H1 (cell line): ENCODE measurements at regions not wholly inside any gene's neighbourhood (a gene's known extent, or its start where the extent isn't known, plus 50 kb on each side); places are given as distances from the start of the nearest gene placed in this dataset.
A peak's percentile ranks its signal among the peaks of the same experiment; 100 is the strongest.

Source experiments
- CTCF ChIA-PET: fragments of 300-600 bp; sonication (Branson Sonifier 250); formaldehyde crosslinking; loops from one replicate; lab custom pipeline; 2021; ENCODE audit not compliant: partially characterized antibody; lab: Charles Lee
- POLR2A ChIA-PET: fragments of 300-600 bp; sonication (Branson Sonifier 250); formaldehyde crosslinking; loops from one replicate; lab custom pipeline; 2021; ENCODE audit warnings: inconsistent platforms; ENCODE audit not compliant: partially characterized antibody; lab: Charles Lee
- DNase-seq, 2 experiments: peaks; one replicate each; pipeline versions ENCODE4 v3.0.0 to v3.0.0-alpha.2; 2010 to 2022; ENCODE audit warnings: low spot score in 2 of 2, low read depth in 1 of 2, mixed read lengths in 1 of 2
- FAIRE-seq: peaks from 2 replicates; lab custom pipeline; 2011; peaks lifted over from hg19 to GRCh38; lab: Jason Lieb, UNC
- H2AFZ ChIP-seq: 2 replicates; pipeline ENCODE4 v1.8.1; 2012; ENCODE audit warnings: low read length, inconsistent platforms
- H2AK5ac ChIP-seq: 2 replicates; pipeline ENCODE4 v1.6.1; 2013; ENCODE audit warnings: low read depth, low read length
- H2BK120ac ChIP-seq: replicated peaks from 2 replicates; pipeline ENCODE3; 2013; ENCODE audit warnings: low read depth, low read length, inconsistent platforms
- H2BK12ac ChIP-seq: 2 replicates; pipeline ENCODE4 v1.6.1; 2013; ENCODE audit warnings: low read depth, low read length
- H2BK15ac ChIP-seq: 2 replicates; pipeline ENCODE4 v1.6.1; 2013; ENCODE audit warnings: low read length
- H2BK20ac ChIP-seq: 2 replicates; pipeline ENCODE4 v1.6.1; 2013; ENCODE audit warnings: low read length
- H2BK5ac ChIP-seq: 2 replicates; pipeline ENCODE4 v1.6.1; 2013; ENCODE audit warnings: low read depth, low read length
- H3K14ac ChIP-seq: 2 replicates; pipeline ENCODE4 v1.6.1; 2013; ENCODE audit warnings: inconsistent platforms; ENCODE audit not compliant: insufficient read length
- H3K18ac ChIP-seq: 2 replicates; pipeline ENCODE4 v1.6.1; 2013; ENCODE audit warnings: low read length; ENCODE audit errors: extremely low read depth
- H3K23ac ChIP-seq: 2 replicates; pipeline ENCODE4 v1.6.1; 2013; ENCODE audit warnings: inconsistent platforms; ENCODE audit not compliant: insufficient read length
- H3K23me2 ChIP-seq: 2 replicates; pipeline ENCODE4 v1.6.1; 2013; ENCODE audit warnings: low read depth, low read length
- H3K27ac ChIP-seq: 2 replicates; pipeline ENCODE4 v1.6.1; 2011; ENCODE audit warnings: low read depth, low read length, inconsistent platforms
- H3K27me3 ChIP-seq, 4 experiments: replicated peaks in 1 of 4; 1 replicate in 1 of 4; 2 replicates in 3 of 4; pipeline versions ENCODE4 v1.6.1 to v1.8.1; 2011 to 2013; ENCODE audit warnings: low read length in 3 of 4, mild to moderate bottlenecking in 3 of 4, inconsistent platforms in 2 of 4, mixed read lengths in 2 of 4, moderate library complexity in 1 of 4; ENCODE audit not compliant: control insufficient read depth in 3 of 4, insufficient read depth in 3 of 4; ENCODE audit errors: extremely low read depth in 1 of 4
- H3K36me3 ChIP-seq, 4 experiments: 2 replicates each; pipeline versions ENCODE4 v1.6.1 to v1.8.1; 2011 to 2013; ENCODE audit warnings: mild to moderate bottlenecking in 4 of 4, low read length in 3 of 4, moderate library complexity in 2 of 4, control low read depth in 1 of 4, inconsistent platforms in 1 of 4; ENCODE audit not compliant: insufficient read depth in 4 of 4, control insufficient read depth in 2 of 4
- H3K4ac ChIP-seq: replicated peaks from 2 replicates; pipeline ENCODE3; 2013; ENCODE audit warnings: low read length, low read depth, mixed read lengths, inconsistent platforms; ENCODE audit not compliant: insufficient read length
- H3K4me1 ChIP-seq, 4 experiments: replicated peaks in 1 of 4; 1 replicate in 1 of 4; 2 replicates in 3 of 4; pipeline versions ENCODE4 v1.6.1 to v1.8.1; 2011 to 2013; ENCODE audit warnings: low read length in 3 of 4, inconsistent platforms in 2 of 4, mixed read lengths in 1 of 4; ENCODE audit not compliant: insufficient read depth in 4 of 4, control insufficient read depth in 3 of 4
- H3K4me2 ChIP-seq, 2 experiments: 2 replicates each; pipeline versions ENCODE4 v1.6.1 to v1.8.1; 2011 to 2013; ENCODE audit warnings: low read depth in 2 of 2, low read length in 2 of 2, control low read depth in 1 of 2, inconsistent platforms in 1 of 2, mild to moderate bottlenecking in 1 of 2; ENCODE audit not compliant: insufficient read depth in 1 of 2
- H3K4me3 ChIP-seq, 4 experiments: fragments of 200-600, 300-600 bp in 1 of 4; sonication (generic), shearing (Covaris generic), sonication (Bioruptor Twin) in 1 of 4; 2 replicates each; pipeline versions ENCODE4 v1.5.1 to v1.8.1; 2011 to 2016; ENCODE audit warnings: low read length in 4 of 4, low read depth in 3 of 4, control low read depth in 2 of 4, inconsistent platforms in 2 of 4, mild to moderate bottlenecking in 2 of 4, mixed read lengths in 1 of 4, moderate library complexity in 1 of 4; ENCODE audit not compliant: insufficient read depth in 2 of 4; ENCODE audit errors: extremely low read depth in 1 of 4
- H3K56ac ChIP-seq: replicated peaks from 2 replicates; pipeline ENCODE3; 2013; ENCODE audit warnings: low read depth, mild to moderate bottlenecking, mixed read lengths, low read length, inconsistent platforms; ENCODE audit not compliant: insufficient read length
- H3K79me1 ChIP-seq: 2 replicates; pipeline ENCODE4 v1.6.1; 2013; ENCODE audit warnings: low read depth, low read length, control low read depth
- H3K79me2 ChIP-seq, 2 experiments: 2 replicates each; pipeline versions ENCODE4 v1.6.1 to v1.8.1; 2012 to 2013; ENCODE audit warnings: low read length in 2 of 2, mild to moderate bottlenecking in 2 of 2, inconsistent platforms in 1 of 2; ENCODE audit not compliant: insufficient read depth in 2 of 2, control insufficient read depth in 1 of 2
- H3K9ac ChIP-seq, 4 experiments: replicated peaks in 1 of 4; 1 replicate in 1 of 4; 2 replicates in 3 of 4; pipeline versions ENCODE4 v1.6.1 to v1.8.1; 2011 to 2013; ENCODE audit warnings: low read depth in 3 of 4, low read length in 3 of 4, control low read depth in 2 of 4, mild to moderate bottlenecking in 2 of 4, moderate library complexity in 2 of 4, inconsistent platforms in 1 of 4; ENCODE audit errors: extremely low read depth in 1 of 4
- H3K9me3 ChIP-seq, 2 experiments: 2 replicates each; pipeline versions ENCODE4 v1.6.1 to v1.8.1; 2012 to 2013; ENCODE audit warnings: mild to moderate bottlenecking in 2 of 2, moderate library complexity in 2 of 2, control low read depth in 1 of 2, inconsistent platforms in 1 of 2, low read depth in 1 of 2, low read length in 1 of 2, mixed read lengths in 1 of 2; ENCODE audit not compliant: insufficient read depth in 2 of 2
- H4K20me1 ChIP-seq, 2 experiments: replicated peaks in 1 of 2; 2 replicates each; pipeline versions ENCODE3 to v1.8.1; 2011 to 2013; ENCODE audit warnings: inconsistent platforms in 2 of 2, low read length in 2 of 2, mild to moderate bottlenecking in 1 of 2; ENCODE audit not compliant: insufficient read depth in 2 of 2, control insufficient read depth in 1 of 2
- H4K5ac ChIP-seq: 2 replicates; pipeline ENCODE4 v1.6.1; 2013; ENCODE audit warnings: low read length, low read depth, mixed read lengths, inconsistent platforms; ENCODE audit not compliant: insufficient read length
- H4K8ac ChIP-seq: 2 replicates; pipeline ENCODE4 v1.8.0; 2013; ENCODE audit warnings: mild to moderate bottlenecking, moderate library complexity, low read length, inconsistent platforms; ENCODE audit not compliant: insufficient read depth; ENCODE audit errors: extremely low read depth
- H4K91ac ChIP-seq: replicated peaks from 2 replicates; pipeline ENCODE3; 2013; ENCODE audit warnings: low read length, mixed read lengths, inconsistent platforms; ENCODE audit not compliant: insufficient read length
- BACH1 ChIP-seq: IDR thresholded peaks from 2 replicates; pipeline ENCODE4 v1.6.1; 2012; ENCODE audit warnings: low read length, improper control_type of control experiment
- EP300 ChIP-seq, 2 experiments: IDR thresholded peaks; 1 replicate in 1 of 2; 2 replicates in 1 of 2; pipeline ENCODE4 v1.6.1; 2011 to 2012; ENCODE audit warnings: low read depth in 2 of 2, low read length in 2 of 2, mild to moderate bottlenecking in 2 of 2, borderline replicate concordance in 1 of 2, inconsistent platforms in 1 of 2, moderate library complexity in 1 of 2
- KDM4A ChIP-seq: IDR thresholded peaks from one replicate; pipeline ENCODE4 v1.7.1; 2012; ENCODE audit warnings: low read depth, mild to moderate bottlenecking, moderate library complexity, low read length, inconsistent platforms; ENCODE audit not compliant: severe bottlenecking
- MAFK ChIP-seq: IDR thresholded peaks from 2 replicates; pipeline ENCODE4 v1.6.1; 2012; ENCODE audit warnings: low read depth, mild to moderate bottlenecking, improper control_type of control experiment, low read length
- PHF8 ChIP-seq: fragments of 200-600 bp; sonication (generic); conservative IDR thresholded peaks from 2 replicates; pipeline ENCODE4 v1.7.1; 2012; ENCODE audit warnings: low read depth, mild to moderate bottlenecking, inconsistent platforms, low read length, moderate library complexity
- POU5F1 ChIP-seq: IDR thresholded peaks from 2 replicates; pipeline ENCODE4 v1.6.1; 2011; ENCODE audit warnings: low read depth, mild to moderate bottlenecking, low read length, moderate library complexity
- SP1 ChIP-seq: IDR thresholded peaks from 2 replicates; pipeline ENCODE4 v1.6.1; 2011; ENCODE audit warnings: low read depth, low read length
- SUZ12 ChIP-seq: fragments of 200-600 bp; sonication (generic); IDR thresholded peaks from 2 replicates; pipeline ENCODE4 v1.6.1; 2012; ENCODE audit warnings: mild to moderate bottlenecking, inconsistent platforms, low read length, moderate library complexity, mixed read lengths
- WGBS, 2 experiments: shearing (Covaris generic) in 1 of 2; methylation state at CpG; one replicate each; pipeline versions ENCODE4 v1.1.6 to v1.1.7; 2013 to 2015; ENCODE audit warnings: low lambda C conversion rate in 2 of 2, mixed read lengths in 2 of 2, inconsistent platforms in 1 of 2, low coverage in 1 of 2, missing lambda C conversion rate in 1 of 2; ENCODE audit not compliant: insufficient replicate concordance in 2 of 2, insufficient coverage in 1 of 2, insufficient read length in 1 of 2; ENCODE audit errors: extremely low coverage in 1 of 2, missing lambda C conversion rate in 1 of 2; 5-methylcytosine and 5-hydroxymethylcytosine counted together

DNA sequence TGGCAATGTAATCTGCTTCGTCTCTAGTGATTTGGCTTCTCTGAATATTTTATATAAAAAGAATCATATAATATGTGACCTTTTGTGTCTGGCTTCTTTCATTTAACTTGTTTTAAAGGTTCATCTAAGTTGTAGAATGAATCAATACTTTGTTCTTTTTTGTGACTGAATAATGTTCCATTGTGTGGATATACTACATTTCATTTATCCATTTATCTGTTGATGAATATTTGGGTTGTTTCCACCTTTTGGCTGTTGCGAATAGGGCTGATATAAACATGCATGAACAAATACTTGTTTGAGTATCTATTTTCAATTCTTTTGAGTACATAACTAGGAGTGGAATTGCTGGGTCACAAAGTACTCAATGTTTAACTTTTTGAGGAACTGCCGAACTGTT lies 63.8 kb upstream of the TNP1 start:
- no peak overlapping the region for H4K5ac ChIP-seq
- H3K23me2 ChIP-seq = no peaks in the 10 kb centered on the region
- no peak overlapping the region for H3K18ac ChIP-seq
- no peak overlapping the region for H3K27ac ChIP-seq
- FAIRE-seq (no peak), DNase-seq (no peak)
- POLR2A ChIA-PET = interaction anchor here (1.0 kb wide), 1 partner anchor 10 kb away, joined by 4 read pairs; no protein-coding TSS in a partner anchor
- no peak overlapping the region for H3K4ac ChIP-seq
- H3K9ac ChIP-seq = no peak overlapping the region
- H2BK5ac ChIP-seq = no peak overlapping the region
- WGBS, 2 experiments = 86% methylated on average over 3 of the region's 3 CpGs; no CpG with 5 or more reads in 1 of the 2 experiments
- no peak overlapping the region for H3K4me3 ChIP-seq
- H2AK5ac ChIP-seq = no peak overlapping the region
- no peak overlapping the region for H2AFZ ChIP-seq
- H3K14ac ChIP-seq = no peak overlapping the region
- H3K23ac ChIP-seq = no peak overlapping the region
- H3K79me2 ChIP-seq = no peaks in the 10 kb centered on the region
- no peak overlapping the region for H2BK12ac ChIP-seq
- no peak overlapping the region for H4K8ac ChIP-seq
- no peak overlapping the region for H3K4me2 ChIP-seq
- 0 out of 2 replicates have a peak overlapping the region, but pooled peaks have one; percentile 11 for H2BK20ac ChIP-seq
- H3K36me3 ChIP-seq = no peaks in the 10 kb centered on the region
- H2BK15ac ChIP-seq = no peak overlapping the region
- H4K20me1 ChIP-seq = no peaks in the 10 kb centered on the region
- CTCF ChIA-PET = no interaction called here
- no peak overlapping the region for H3K56ac ChIP-seq
- no peak overlapping the region for H4K91ac ChIP-seq
- no peaks in the 10 kb centered on the region for H3K79me1 ChIP-seq
- no peaks in the 10 kb centered on the region for H3K27me3 ChIP-seq
- no peaks in the 10 kb centered on the region for H3K9me3 ChIP-seq
- H2BK120ac ChIP-seq = no peak overlapping the region
- 0 out of 7 replicates have a peak, but pooled peaks cover 0 to 2% (median 0%) of the 10 kb centered on the region in 4 experiments for H3K4me1 ChIP-seq
- no peak for TF ChIP-seq EP300 (IDR thresholded peaks at IDR 0.05; ENCODE audit: borderline replicate concordance in 1 of 2, low read depth in 2 of 2, low read length in 2 of 2)
- TF ChIP-seq SUZ12 = no peak
- no peak for TF ChIP-seq BACH1
- no peak for TF ChIP-seq SP1
- no peak for TF ChIP-seq POU5F1
- no peak for TF ChIP-seq KDM4A
- no peak for TF ChIP-seq MAFK
- no peak for TF ChIP-seq PHF8
